SU-DHL-6 (cell line): ENCODE measurements at regions not wholly inside any gene's neighbourhood (a gene's known extent, or its start where the extent isn't known, plus 50 kb on each side); places are given as distances from the start of the nearest gene placed in this dataset.

ENCODE experiments used
- EZH2phosphoT487 ChIP-seq: fragments of 200-600 bp; sonication (generic), shearing (Covaris generic); conservative IDR thresholded peaks from 2 replicates; pipeline ENCODE4 v1.6.1; 2018; ENCODE audit warnings: mild to moderate bottlenecking, antibody characterized with exemption, low read length, moderate library complexity, mixed read lengths
- TF ChIP-seq, protein P1 (sequence below): fragments of 200-600 bp; sonication (generic); IDR thresholded peaks from one replicate; pipeline ENCODE4 v1.5.1; 2017; ENCODE audit warnings: antibody characterized with exemption, mild to moderate bottlenecking, low read length, moderate library complexity; ENCODE audit not compliant: insufficient read depth, poor library complexity, severe bottlenecking

DNA sequence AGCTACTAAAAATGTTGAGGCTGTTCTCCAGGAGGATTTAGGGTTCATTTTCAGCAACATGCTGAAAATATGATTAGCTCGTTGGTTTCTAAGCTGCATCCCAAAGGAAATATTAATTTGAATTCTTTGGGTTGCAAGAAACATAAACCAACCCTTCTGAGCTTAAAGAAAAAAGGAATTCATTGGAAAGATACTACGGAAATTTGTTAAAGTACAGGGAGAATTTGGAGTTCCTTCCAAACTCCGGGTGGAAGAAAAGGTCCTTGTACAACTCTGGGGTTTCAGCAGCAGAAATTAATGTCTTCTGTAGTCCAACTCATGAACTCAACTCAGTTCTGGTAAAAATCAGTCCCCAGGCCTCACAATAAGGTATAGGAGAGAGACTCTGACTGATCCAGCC, 712.9 kb downstream of the UTRN start:
- TF ChIP-seq, protein P1, sequence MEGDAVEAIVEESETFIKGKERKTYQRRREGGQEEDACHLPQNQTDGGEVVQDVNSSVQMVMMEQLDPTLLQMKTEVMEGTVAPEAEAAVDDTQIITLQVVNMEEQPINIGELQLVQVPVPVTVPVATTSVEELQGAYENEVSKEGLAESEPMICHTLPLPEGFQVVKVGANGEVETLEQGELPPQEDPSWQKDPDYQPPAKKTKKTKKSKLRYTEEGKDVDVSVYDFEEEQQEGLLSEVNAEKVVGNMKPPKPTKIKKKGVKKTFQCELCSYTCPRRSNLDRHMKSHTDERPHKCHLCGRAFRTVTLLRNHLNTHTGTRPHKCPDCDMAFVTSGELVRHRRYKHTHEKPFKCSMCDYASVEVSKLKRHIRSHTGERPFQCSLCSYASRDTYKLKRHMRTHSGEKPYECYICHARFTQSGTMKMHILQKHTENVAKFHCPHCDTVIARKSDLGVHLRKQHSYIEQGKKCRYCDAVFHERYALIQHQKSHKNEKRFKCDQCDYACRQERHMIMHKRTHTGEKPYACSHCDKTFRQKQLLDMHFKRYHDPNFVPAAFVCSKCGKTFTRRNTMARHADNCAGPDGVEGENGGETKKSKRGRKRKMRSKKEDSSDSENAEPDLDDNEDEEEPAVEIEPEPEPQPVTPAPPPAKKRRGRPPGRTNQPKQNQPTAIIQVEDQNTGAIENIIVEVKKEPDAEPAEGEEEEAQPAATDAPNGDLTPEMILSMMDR = no peak
- no peak for TF ChIP-seq EZH2phosphoT487
